Iris pigment epithelial cell (primary cell): ENCODE measurements at regions not wholly inside any gene's neighbourhood (a gene's known extent, or its start where the extent isn't known, plus 50 kb on each side); places are given as distances from the start of the nearest gene placed in this dataset.

ENCODE experiments used
- DNase-seq: peaks from one replicate; pipeline ENCODE4 v3.0.0-alpha.2; 2011; ENCODE audit warnings: low read depth

GRCh38 chr5:32504329-32504988, 59.9 kb upstream of the ZFR start:
- DNase-seq = no peak

- no peak for DNase-seq
Measured at GRCh38 chr5:32503261-32503660, 58.7 kb upstream of the ZFR start.

- DNase-seq = no peak
Measured at GRCh38 chr5:32501071-32502002, 56.8 kb upstream of the ZFR start.

DNA sequence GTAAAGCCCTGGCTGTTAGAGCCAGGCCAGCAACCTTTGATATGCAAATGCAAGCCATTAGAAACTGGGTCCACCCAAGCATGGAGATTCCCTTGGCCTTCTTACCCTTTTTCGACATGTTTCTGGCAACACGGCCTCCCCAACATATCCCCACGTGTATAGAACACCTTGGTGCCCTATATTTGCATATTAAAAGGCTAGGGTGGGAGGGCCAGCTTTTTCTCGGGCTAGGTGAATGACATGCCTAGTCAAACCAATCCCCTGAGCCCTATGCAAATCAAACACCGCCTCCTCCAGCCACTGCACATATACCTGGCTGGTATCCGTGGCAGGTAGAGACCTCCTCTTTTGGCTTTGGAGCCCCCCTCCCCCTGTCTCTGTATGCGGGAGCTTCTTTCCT, 55.6 kb upstream of the ZFR start:
- no peak for DNase-seq

GRCh38 chr5:32499261-32499660, 54.7 kb upstream of the ZFR start:
- no peak for DNase-seq

DNA sequence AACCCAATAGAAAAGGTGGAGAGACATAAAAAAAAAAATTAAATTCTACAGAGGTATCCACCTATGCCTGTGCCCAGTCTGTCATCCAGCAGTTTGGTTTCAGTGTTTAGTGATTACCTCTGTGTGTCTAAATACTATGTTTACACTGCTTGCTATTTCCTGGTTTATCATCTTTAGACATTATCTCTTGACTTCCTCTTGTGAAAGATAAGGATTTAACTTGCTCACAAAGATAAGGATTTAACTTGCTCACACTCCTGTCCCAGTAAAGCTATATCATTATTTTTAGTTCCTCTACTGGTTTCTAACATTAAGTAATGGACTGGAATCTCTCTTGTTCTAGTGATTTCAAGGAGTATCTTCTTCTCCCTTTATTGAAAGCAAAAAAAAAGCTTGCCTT, 53.9 kb upstream of the ZFR start:
- no peak for DNase-seq

- DNase-seq = no peak
Measured at GRCh38 chr5:32496104-32496503, 51.6 kb upstream of the ZFR start.

GRCh38 chr5:32494827-32495226, 50.3 kb upstream of the ZFR start:
- no peak for DNase-seq
